GM13976 (cell line): ENCODE measurements at regions not wholly inside any gene's neighbourhood (a gene's known extent, or its start where the extent isn't known, plus 50 kb on each side); places are given as distances from the start of the nearest gene placed in this dataset.
"Not testable (repeated sequence)": the region's sequence is repeated elsewhere in the genome, so short reads cannot be mapped to it uniquely, and the experiment has no call there.

Experiments used
- DNase-seq: peaks from one replicate; pipeline ENCODE4 v3.0.0; 2012; ENCODE audit warnings: low spot score
- in situ Hi-C: fragments of 300-500 bp; cut with MboI; formaldehyde crosslinking; loops from one replicate; pipeline ENCODE4 v1.12.0; 2022; ENCODE audit warnings: low sequenced_read_pairs, mixed read lengths, inconsistent platforms; ENCODE audit not compliant: unreplicated experiment
- TF ChIP-seq, protein P1 (sequence below): IDR thresholded peaks from 2 replicates; pipeline ENCODE4 v1.5.1; 2012; ENCODE audit warnings: borderline replicate concordance, mild to moderate bottlenecking; ENCODE audit not compliant: insufficient read depth; ENCODE audit errors: extremely low read depth, missing control alignments, control extremely low read depth

DNA sequence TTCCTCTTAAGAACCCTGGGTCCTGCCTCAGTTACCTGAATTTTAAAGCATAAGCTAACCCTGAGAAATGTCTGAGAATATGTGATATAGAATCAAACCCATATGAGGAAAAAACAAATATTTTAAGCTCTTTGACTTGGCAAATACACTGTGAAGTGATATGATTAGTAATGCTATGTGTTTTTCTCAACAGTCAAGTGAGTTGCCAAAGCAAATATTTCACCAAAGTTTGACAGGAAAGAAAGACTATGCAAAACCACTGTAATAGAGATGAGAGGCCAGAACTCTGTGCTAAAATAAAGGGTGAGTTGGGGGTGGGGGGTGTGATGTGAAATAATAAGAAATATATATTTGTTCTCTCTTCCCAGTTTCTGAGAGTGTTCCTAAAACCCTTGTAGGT lies 613.5 kb upstream of the CCDC179 start:
- no peak for DNase-seq
- in situ Hi-C loops, result no loop called here
- TF ChIP-seq, protein P1, sequence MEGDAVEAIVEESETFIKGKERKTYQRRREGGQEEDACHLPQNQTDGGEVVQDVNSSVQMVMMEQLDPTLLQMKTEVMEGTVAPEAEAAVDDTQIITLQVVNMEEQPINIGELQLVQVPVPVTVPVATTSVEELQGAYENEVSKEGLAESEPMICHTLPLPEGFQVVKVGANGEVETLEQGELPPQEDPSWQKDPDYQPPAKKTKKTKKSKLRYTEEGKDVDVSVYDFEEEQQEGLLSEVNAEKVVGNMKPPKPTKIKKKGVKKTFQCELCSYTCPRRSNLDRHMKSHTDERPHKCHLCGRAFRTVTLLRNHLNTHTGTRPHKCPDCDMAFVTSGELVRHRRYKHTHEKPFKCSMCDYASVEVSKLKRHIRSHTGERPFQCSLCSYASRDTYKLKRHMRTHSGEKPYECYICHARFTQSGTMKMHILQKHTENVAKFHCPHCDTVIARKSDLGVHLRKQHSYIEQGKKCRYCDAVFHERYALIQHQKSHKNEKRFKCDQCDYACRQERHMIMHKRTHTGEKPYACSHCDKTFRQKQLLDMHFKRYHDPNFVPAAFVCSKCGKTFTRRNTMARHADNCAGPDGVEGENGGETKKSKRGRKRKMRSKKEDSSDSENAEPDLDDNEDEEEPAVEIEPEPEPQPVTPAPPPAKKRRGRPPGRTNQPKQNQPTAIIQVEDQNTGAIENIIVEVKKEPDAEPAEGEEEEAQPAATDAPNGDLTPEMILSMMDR, result no peak

DNA sequence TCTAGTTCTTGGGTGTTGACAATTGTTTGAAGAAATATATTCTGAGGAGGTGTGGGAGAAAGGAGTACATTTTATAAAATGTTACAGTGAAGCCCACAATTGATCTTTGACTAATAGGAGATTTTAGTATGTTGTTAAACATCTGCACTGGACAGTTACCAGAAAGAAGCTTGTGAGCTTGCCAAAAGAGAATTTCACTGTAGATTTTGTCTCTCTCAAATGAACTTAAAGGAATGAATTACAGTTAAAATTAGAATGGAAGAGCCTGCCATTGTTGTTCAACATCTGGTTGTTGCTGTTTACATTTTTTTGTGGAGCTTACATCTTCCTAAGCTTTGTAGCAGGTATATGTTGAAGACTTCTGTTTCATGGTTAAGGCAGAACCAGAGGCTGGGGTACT lies 620.5 kb upstream of the CCDC179 start:
- DNase-seq, result no peak
- in situ Hi-C loops, result no loop called here
- TF ChIP-seq, protein P1, result no peak

- DNase-seq, in situ Hi-C loops: not testable (repeated sequence)
These were observed 623.9 kb upstream of the CCDC179 start for GRCh38 chr11:23484146-23484545.

GRCh38 chr11:23484618-23485017 lies 624.3 kb upstream of the CCDC179 start:
- in situ Hi-C loops, DNase-seq: not testable (repeated sequence)

GRCh38 chr11:23490557-23491235 lies 630.4 kb upstream of the CCDC179 start:
- in situ Hi-C loops, result no loop called here
- TF ChIP-seq, protein P1, result no peak
- no peak for DNase-seq

DNA sequence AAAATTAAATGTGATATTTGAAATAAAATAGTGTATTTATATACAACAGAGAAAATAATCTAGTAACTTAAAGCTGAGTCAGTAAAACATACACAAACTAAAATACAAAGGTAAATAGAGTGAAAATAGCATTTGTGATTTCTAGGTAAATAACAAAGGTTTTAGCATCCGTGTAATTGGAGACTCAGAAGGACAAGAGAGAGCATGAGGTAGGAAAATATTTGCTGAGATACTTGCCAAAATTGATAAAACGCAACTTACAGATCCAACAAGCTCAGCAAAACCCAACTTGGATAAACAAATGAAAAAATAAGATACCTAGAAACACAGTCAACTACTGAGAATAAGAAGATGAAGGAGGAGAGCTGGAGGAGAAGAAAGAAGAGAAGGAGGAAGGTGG lies 634.7 kb upstream of the CCDC179 start:
- TF ChIP-seq, protein P1, result no peak
- in situ Hi-C loops, result no loop called here
- DNase-seq, result no peak

DNA sequence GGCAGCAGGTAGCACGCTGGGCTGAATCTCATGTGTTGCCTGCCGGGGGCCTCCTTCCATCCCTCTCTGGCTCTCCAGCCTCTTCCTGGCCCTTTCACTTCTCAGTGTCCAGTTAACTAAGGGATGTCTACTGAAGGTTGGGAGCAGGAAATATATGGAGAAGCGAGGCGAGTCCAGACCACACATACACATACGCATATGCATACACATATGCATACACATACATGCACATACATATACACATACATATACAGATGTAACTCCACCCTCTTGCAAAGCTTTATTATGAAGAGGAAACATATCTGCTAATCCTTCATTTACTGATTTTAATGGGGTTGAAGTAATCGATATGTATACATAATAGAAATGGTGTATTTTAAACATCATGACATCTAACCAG lies 636.1 kb upstream of the CCDC179 start:
- TF ChIP-seq, protein P1, result no peak
- in situ Hi-C loops, result no loop called here
- no peak for DNase-seq

DNA sequence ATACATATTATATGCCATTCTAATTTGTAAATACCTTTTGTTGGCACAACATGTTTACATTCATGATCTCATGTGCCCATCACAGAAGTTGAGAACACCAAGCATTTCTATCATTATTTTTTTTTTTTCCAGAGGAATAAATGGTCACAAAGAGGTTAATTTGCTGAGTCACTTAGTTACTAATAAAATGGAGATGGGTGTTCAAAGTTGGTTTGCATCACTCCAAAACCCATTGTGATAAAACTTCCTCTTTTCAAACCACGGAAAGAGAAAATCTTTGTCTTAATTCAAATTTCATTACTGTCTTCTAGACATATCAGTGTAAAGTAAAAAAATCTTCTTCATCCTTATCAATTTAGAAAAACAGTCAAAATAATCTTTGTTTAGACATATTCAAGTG lies 636.8 kb upstream of the CCDC179 start:
- TF ChIP-seq, protein P1, result no peak
- no peak for DNase-seq
- in situ Hi-C loops, result no loop called here
